GM18870 (cell line): ENCODE measurements at regions not wholly inside any gene's neighbourhood (a gene's known extent, or its start where the extent isn't known, plus 50 kb on each side); places are given as distances from the start of the nearest gene placed in this dataset.

Source experiments
- ATAC-seq: cut with Tn5 transposase; IDR thresholded peaks from one replicate; pipeline ENCODE4 v1.9.1; 2021; ENCODE audit warnings: moderate library complexity; ENCODE audit not compliant: unreplicated experiment

GRCh38 chr7:30212701-30213111 lies 71.7 kb upstream of the ZNRF2 start:
- no peak for ATAC-seq

- no peak for ATAC-seq
These were observed 70.8 kb upstream of the ZNRF2 start for GRCh38 chr7:30213637-30214036.

- no peak for ATAC-seq
These were observed 69.7 kb upstream of the ZNRF2 start for GRCh38 chr7:30214651-30215137.

- ATAC-seq, result no peak
These were observed 62.6 kb upstream of the ZNRF2 start for GRCh38 chr7:30221764-30222163.

GRCh38 chr7:30222515-30223215 lies 61.7 kb upstream of the ZNRF2 start:
- no peak for ATAC-seq

- no peak for ATAC-seq
These were observed 60.5 kb upstream of the ZNRF2 start for GRCh38 chr7:30223896-30224295.

- ATAC-seq, result peak; percentile 38
These were observed 59.8 kb upstream of the ZNRF2 start for GRCh38 chr7:30224511-30225062.

GRCh38 chr7:30225863-30226613 lies 58.4 kb upstream of the ZNRF2 start:
- ATAC-seq, result peak; percentile 81

- no peak for ATAC-seq
These were observed 57.7 kb upstream of the ZNRF2 start for GRCh38 chr7:30226614-30227268.

GRCh38 chr7:30231271-30231670 lies 53.1 kb upstream of the ZNRF2 start:
- ATAC-seq, result no peak

GRCh38 chr7:30232391-30232790 lies 52.0 kb upstream of the ZNRF2 start:
- ATAC-seq, result no peak
